MM.1S (cell line): ENCODE measurements at regions not wholly inside any gene's neighbourhood (a gene's known extent, or its start where the extent isn't known, plus 50 kb on each side); places are given as distances from the start of the nearest gene placed in this dataset.

Source experiments
- DNase-seq: peaks from one replicate; pipeline ENCODE4 v3.0.0-alpha.2; 2015
- H2AFZ ChIP-seq: fragments of 300-600 bp; sonication (generic); 2 replicates; pipeline ENCODE4 v1.6.0; 2016; ENCODE audit warnings: antibody characterized with exemption, low read length
- H3F3A ChIP-seq: fragments of 300-600 bp; sonication (generic); 2 replicates; pipeline ENCODE4 v1.6.1; 2016; ENCODE audit warnings: mild to moderate bottlenecking, antibody characterized with exemption, low read length, moderate library complexity, mixed read lengths; ENCODE audit not compliant: insufficient read depth
- H3K27ac ChIP-seq: fragments of 300-600 bp; sonication (generic); 2 replicates; pipeline ENCODE4 v1.5.1; 2016; ENCODE audit warnings: mild to moderate bottlenecking, low read length
- H3K27me3 ChIP-seq: fragments of 300-600 bp; sonication (generic); replicated peaks from 2 replicates; pipeline ENCODE4 v1.6.0; 2016; ENCODE audit warnings: low read length; ENCODE audit not compliant: insufficient read depth
- H3K36me3 ChIP-seq: fragments of 300-600 bp; sonication (generic); replicated peaks from 2 replicates; pipeline ENCODE4 v1.6.1; 2016; ENCODE audit warnings: mild to moderate bottlenecking, low read length, mixed read lengths; ENCODE audit not compliant: insufficient read depth
- H3K4me1 ChIP-seq: fragments of 300-600 bp; sonication (generic); 2 replicates; pipeline ENCODE4 v1.6.1; 2016; ENCODE audit warnings: low read length, mixed read lengths
- H3K4me2 ChIP-seq: fragments of 300-600 bp; sonication (generic); 2 replicates; pipeline ENCODE4 v1.6.0; 2016; ENCODE audit warnings: low read depth, low read length
- H3K4me3 ChIP-seq: fragments of 300-600 bp; sonication (generic); 2 replicates; pipeline ENCODE4 v1.5.1; 2016; ENCODE audit warnings: low read length, mixed read lengths
- H3K79me2 ChIP-seq: fragments of 300-600 bp; sonication (generic); 2 replicates; pipeline ENCODE4 v1.6.1; 2016; ENCODE audit warnings: mixed run types, low read length, mixed read lengths
- H3K9ac ChIP-seq: fragments of 300-600 bp; sonication (generic); 2 replicates; pipeline ENCODE4 v1.6.1; 2016; ENCODE audit warnings: low read length, mixed read lengths
- H3K9me2 ChIP-seq: fragments of 300-600 bp; sonication (generic); replicated peaks from 2 replicates; pipeline ENCODE4 v1.6.1; 2016; ENCODE audit warnings: mild to moderate bottlenecking, low read length, mixed read lengths; ENCODE audit not compliant: insufficient read depth
- H3K9me3 ChIP-seq: fragments of 300-600 bp; sonication (generic); replicated peaks from 2 replicates; pipeline ENCODE4 v1.6.1; 2016; ENCODE audit warnings: mild to moderate bottlenecking, low read length, mixed read lengths; ENCODE audit not compliant: insufficient read depth
- H4K20me1 ChIP-seq: fragments of 300-600 bp; sonication (generic); 2 replicates; pipeline ENCODE4 v1.6.1; 2016; ENCODE audit warnings: mild to moderate bottlenecking, low read length, moderate library complexity, mixed read lengths; ENCODE audit not compliant: insufficient read depth
- EZH2 ChIP-seq: fragments of 300-600 bp; sonication (generic); optimal IDR thresholded peaks from 2 replicates; pipeline ENCODE3; 2017; ENCODE audit warnings: low read depth, mild to moderate bottlenecking, antibody characterized with exemption, low read length, mixed read lengths
- EZH2phosphoT487 ChIP-seq: fragments of 300-600 bp; sonication (generic); IDR thresholded peaks from 2 replicates; pipeline ENCODE4 v1.6.1; 2018; ENCODE audit warnings: antibody characterized with exemption, low read length
- TF ChIP-seq, protein P1 (sequence below): fragments of 300-600 bp; sonication (generic); IDR thresholded peaks from 2 replicates; pipeline ENCODE4 v1.5.1; 2016; ENCODE audit warnings: antibody characterized with exemption, low read length, mixed read lengths

DNA sequence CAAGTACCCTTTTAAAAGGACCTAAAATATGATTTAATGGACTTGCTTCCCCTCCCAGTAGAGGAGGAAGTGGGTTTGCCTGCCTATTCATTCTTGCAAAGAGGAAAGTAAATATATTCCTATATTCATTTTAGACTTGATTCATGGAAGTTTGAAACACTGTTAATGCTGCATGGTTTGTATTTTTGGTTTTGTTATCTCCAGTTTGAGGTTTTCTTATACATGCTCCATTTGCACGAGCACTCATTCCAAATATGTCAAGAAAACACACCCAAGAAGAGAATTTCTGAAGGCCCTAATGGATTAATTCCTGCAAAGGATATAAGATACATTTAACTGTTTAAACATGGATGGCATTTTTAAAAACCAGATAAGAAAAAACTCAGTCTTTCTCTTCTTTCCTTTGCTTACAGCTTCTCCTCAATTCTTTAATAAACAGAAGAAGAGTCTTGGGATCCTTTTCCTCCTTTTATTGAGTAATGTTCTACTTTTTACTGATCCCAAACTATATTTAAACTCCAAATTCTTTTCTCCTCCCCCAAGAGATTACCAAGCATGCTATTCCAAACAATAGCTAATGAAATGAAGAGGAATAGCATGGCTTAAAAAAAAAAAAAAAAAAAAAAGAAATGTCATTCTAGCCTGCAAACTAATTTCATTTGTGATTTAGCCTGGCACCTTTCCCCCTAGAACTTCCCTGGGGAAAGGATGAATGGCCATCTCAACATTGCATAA lies 54.6 kb upstream of the LDB2 start:
- Histone ChIP-seq H4K20me1 (no peaks in the 10 kb centered on the region), H3K79me2 (no peaks in the 10 kb centered on the region), H3K9me3 (no peaks in the 10 kb centered on the region), H2AFZ (no peak overlapping the region), H3K4me3 (no peak overlapping the region), H3K4me1 (no peaks in the 10 kb centered on the region), H3F3A (no peaks in the 10 kb centered on the region), H3K36me3 (no peaks in the 10 kb centered on the region), H3K9ac (no peak overlapping the region), H3K27me3 (no peaks in the 10 kb centered on the region), H3K4me2 (no peak overlapping the region), H3K9me2 (no peaks in the 10 kb centered on the region), H3K27ac (no peak overlapping the region)
- no peak for TF ChIP-seq EZH2
- TF ChIP-seq, protein P1, sequence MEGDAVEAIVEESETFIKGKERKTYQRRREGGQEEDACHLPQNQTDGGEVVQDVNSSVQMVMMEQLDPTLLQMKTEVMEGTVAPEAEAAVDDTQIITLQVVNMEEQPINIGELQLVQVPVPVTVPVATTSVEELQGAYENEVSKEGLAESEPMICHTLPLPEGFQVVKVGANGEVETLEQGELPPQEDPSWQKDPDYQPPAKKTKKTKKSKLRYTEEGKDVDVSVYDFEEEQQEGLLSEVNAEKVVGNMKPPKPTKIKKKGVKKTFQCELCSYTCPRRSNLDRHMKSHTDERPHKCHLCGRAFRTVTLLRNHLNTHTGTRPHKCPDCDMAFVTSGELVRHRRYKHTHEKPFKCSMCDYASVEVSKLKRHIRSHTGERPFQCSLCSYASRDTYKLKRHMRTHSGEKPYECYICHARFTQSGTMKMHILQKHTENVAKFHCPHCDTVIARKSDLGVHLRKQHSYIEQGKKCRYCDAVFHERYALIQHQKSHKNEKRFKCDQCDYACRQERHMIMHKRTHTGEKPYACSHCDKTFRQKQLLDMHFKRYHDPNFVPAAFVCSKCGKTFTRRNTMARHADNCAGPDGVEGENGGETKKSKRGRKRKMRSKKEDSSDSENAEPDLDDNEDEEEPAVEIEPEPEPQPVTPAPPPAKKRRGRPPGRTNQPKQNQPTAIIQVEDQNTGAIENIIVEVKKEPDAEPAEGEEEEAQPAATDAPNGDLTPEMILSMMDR: no peak
- TF ChIP-seq EZH2phosphoT487: no peak
- DNase-seq: no peak

GRCh38 chr4:16952462-16952871 lies 54.0 kb upstream of the LDB2 start:
- Histone ChIP-seq H3K36me3 (no peaks in the 10 kb centered on the region), H3F3A (no peaks in the 10 kb centered on the region), H2AFZ (no peak overlapping the region), H3K9me3 (no peaks in the 10 kb centered on the region), H4K20me1 (no peaks in the 10 kb centered on the region), H3K79me2 (no peaks in the 10 kb centered on the region), H3K27me3 (no peaks in the 10 kb centered on the region), H3K27ac (no peak overlapping the region), H3K9me2 (no peaks in the 10 kb centered on the region), H3K4me1 (no peaks in the 10 kb centered on the region), H3K4me2 (no peak overlapping the region), H3K9ac (no peak overlapping the region), H3K4me3 (no peak overlapping the region)
- no peak for TF ChIP-seq EZH2phosphoT487
- TF ChIP-seq EZH2: no peak
- TF ChIP-seq, protein P1: no peak
- no peak for DNase-seq
